ENCODE measurements at regions not wholly inside any gene's neighbourhood (a gene's known extent, or its start where the extent isn't known, plus 50 kb on each side); places are given as distances from the start of the nearest gene placed in this dataset.

DNA sequence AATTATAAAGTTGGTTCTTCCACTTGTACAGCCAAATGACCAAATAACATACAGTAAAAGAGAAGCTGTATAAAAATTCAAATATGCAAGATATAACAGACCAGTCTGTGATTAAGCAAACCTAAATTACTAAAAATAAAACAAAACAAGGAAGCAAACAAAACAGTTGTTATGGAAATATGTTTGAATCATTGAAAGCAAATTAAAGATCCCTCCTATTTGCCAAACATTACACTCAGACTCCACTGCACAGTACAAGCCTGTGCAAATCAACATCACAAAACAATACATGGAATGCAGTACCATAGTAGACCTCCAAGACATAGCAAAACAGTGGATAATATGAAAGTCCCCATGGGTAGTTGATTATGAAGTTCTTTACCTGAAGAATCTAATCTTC, 288.1 kb upstream of the PTGER4 start:
- no peak overlapping the region for H2AK5ac ChIP-seq (ENCODE audit: insufficient read length, low read length)
- no peak overlapping the region for H3K27ac ChIP-seq (ENCODE audit: insufficient read length, low read depth, low read length)
- H2BK20ac ChIP-seq (ENCODE audit: low read depth, low read length, poor library complexity, severe bottlenecking): no peak overlapping the region
- H4K20me1 ChIP-seq (ENCODE audit: control insufficient read depth, insufficient read depth, insufficient read length): no peaks in the 10 kb centered on the region
- H4K5ac ChIP-seq (ENCODE audit: insufficient read length, low read depth, low read length): no peak overlapping the region
- H4K8ac ChIP-seq (replicated peaks; ENCODE audit: insufficient read length, low read depth, low read length): no peak overlapping the region
- H3K9ac ChIP-seq (ENCODE audit: extremely low read depth, insufficient read length, low read length): no peak overlapping the region
- no peak overlapping the region for H3K4ac ChIP-seq (ENCODE audit: low read depth, low read length)
- Mint-ChIP-seq H3K4me3 (no peak overlapping the region), H3K9me3 (no peaks in the 10 kb centered on the region), H3K36me3 (ENCODE audit: insufficient read depth in 1 of 3, low read depth in 3 of 3) (no peaks in the 10 kb centered on the region), H3K27me3 (ENCODE audit: low read depth) (no peaks in the 10 kb centered on the region), H3K27ac (no peak overlapping the region), H3K4me1 (peaks cover 7 to 9% of the 10 kb centered on the region in 2 experiments)
- H2BK5ac ChIP-seq (ENCODE audit: insufficient read length, low read length): no peak overlapping the region
- no peaks in the 10 kb centered on the region for H3K27me3 ChIP-seq (ENCODE audit: insufficient read depth, low read length)
- H3T11ph ChIP-seq (ENCODE audit: low read length): no peak overlapping the region
- DNase-seq: no peak
- no peak overlapping the region for H3K23ac ChIP-seq (ENCODE audit: insufficient read length, low read depth, low read length)
- no peaks in the 10 kb centered on the region for H3K79me1 ChIP-seq (ENCODE audit: insufficient read depth, low read depth, low read length, poor library complexity, severe bottlenecking)
- H4K91ac ChIP-seq (ENCODE audit: insufficient read length, low read depth, low read length): no peak overlapping the region
- H2AFZ ChIP-seq (ENCODE audit: low read length): no peak overlapping the region
- H2BK12ac ChIP-seq (ENCODE audit: insufficient read length, low read depth, low read length): no peak overlapping the region
- H3K9me3 ChIP-seq (ENCODE audit: control insufficient read depth, low read depth, low read length): no peaks in the 10 kb centered on the region
- no peaks in the 10 kb centered on the region for H3K23me2 ChIP-seq (ENCODE audit: insufficient read length, low read depth, low read length, poor library complexity, severe bottlenecking)
- no peak overlapping the region for H3K14ac ChIP-seq (ENCODE audit: insufficient read depth, low read length)
- H3K79me2 ChIP-seq (ENCODE audit: insufficient read depth, low read length): no peaks in the 10 kb centered on the region
- TF ChIP-seq, protein P1, sequence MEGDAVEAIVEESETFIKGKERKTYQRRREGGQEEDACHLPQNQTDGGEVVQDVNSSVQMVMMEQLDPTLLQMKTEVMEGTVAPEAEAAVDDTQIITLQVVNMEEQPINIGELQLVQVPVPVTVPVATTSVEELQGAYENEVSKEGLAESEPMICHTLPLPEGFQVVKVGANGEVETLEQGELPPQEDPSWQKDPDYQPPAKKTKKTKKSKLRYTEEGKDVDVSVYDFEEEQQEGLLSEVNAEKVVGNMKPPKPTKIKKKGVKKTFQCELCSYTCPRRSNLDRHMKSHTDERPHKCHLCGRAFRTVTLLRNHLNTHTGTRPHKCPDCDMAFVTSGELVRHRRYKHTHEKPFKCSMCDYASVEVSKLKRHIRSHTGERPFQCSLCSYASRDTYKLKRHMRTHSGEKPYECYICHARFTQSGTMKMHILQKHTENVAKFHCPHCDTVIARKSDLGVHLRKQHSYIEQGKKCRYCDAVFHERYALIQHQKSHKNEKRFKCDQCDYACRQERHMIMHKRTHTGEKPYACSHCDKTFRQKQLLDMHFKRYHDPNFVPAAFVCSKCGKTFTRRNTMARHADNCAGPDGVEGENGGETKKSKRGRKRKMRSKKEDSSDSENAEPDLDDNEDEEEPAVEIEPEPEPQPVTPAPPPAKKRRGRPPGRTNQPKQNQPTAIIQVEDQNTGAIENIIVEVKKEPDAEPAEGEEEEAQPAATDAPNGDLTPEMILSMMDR (conservative IDR thresholded peaks at IDR 0.05): no peak
- no peak overlapping the region for H3K4me2 ChIP-seq (ENCODE audit: insufficient read depth, insufficient read length, low read length)
- H2BK120ac ChIP-seq (ENCODE audit: low read depth, low read length, poor library complexity, severe bottlenecking): no peak overlapping the region
- H3K18ac ChIP-seq (ENCODE audit: insufficient read length, low read depth, low read length): no peak overlapping the region
- H3K56ac ChIP-seq (ENCODE audit: insufficient read length, low read depth, low read length): no peak overlapping the region
- no peak overlapping the region for H2BK15ac ChIP-seq (ENCODE audit: low read depth, low read length)
- no peaks in the 10 kb centered on the region for H3K4me1 ChIP-seq (ENCODE audit: insufficient read depth, low read length)

Data from H9 (cell line).